ENCODE measurements at regions not wholly inside any gene's neighbourhood (a gene's known extent, or its start where the extent isn't known, plus 50 kb on each side); places are given as distances from the start of the nearest gene placed in this dataset.

GRCh38 chr13:33466262-33466661 lies 180.7 kb upstream of the STARD13 start:
- DNase-seq (ENCODE audit: low spot score): no peak

GRCh38 chr13:33467556-33467955 lies 182.0 kb upstream of the STARD13 start:
- no peak for DNase-seq (ENCODE audit: low spot score)

DNA sequence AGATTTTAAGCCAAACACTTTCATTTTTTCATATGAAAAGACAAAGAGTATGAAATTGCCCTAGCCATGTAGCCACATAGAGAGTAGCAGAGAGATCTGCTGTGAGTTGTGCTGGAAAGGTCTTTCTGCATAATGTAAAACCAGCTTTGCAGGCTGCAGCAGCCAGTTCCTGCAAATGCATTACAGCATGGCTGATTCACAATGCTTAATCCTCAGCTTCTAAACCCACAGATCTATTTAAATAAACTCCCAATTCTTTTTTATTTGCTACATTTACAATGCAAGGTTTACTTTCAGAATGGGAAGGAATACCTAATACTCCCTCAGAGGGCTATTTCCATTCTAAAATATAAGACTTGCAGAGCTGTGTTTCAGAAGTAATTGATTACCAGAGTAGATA lies 185.6 kb upstream of the STARD13 start:
- no peak for DNase-seq (ENCODE audit: low spot score)

DNA sequence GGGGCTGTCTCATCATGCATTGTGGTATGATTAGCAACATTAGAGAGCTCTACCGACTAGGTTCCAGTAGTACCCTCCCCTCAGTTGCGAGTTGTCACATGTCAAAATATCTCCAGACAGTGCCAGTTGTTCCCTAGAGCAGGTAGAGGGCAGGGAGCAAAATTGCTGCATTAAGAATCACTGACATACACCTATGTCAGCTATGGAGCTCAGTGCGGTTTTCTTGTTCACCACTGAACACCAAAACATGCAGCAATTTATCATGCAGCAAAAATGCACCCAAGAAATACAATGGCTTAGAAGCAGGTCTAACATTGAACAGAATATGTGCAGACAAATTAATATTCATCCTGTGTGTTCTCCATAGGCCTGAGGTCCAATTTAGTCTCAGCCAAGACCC lies 186.9 kb upstream of the STARD13 start:
- no peak for DNase-seq (ENCODE audit: low spot score)

DNA sequence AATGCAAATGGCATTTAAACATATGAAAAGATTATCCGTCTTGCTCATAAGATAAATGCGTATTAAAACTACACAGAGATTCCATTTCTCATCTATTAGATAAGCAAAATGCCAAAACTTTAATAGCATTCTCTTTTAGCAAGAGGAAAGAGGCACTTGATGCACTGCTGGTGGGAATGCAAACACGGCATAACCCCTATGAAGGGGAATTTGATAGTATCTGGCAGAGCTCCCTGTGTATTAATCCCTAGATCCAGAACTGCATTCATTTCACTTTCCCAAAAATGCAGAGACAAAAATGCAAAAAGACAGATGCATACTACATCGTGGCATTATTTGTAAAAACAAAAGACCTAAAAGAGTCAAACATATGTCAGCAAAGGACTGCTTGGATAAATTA lies 193.6 kb upstream of the STARD13 start:
- DNase-seq (ENCODE audit: low spot score): no peak

GRCh38 chr13:33480561-33480960 lies 195.0 kb upstream of the STARD13 start:
- DNase-seq (ENCODE audit: low spot score): no peak

DNA sequence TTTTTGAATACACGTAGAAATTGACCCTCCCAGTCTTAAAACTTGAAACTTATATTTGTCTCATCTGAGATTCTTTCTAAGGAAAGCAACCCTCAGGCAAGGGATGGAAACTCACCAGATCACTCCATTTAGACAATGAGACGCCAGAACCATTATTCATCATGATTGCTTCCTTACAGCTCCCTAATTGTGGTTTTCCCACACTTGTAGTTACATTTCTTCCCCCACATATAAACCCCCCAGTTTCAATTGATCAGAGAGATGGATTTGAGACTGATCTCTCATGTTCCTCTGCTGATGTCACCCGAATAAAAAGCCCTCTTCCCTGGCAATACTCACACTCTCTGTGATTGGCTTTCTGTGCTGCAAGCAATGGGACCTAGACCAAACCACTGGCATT lies 197.9 kb upstream of the STARD13 start:
- no peak for DNase-seq (ENCODE audit: low spot score)

GRCh38 chr13:33485247-33485646 lies 199.7 kb upstream of the STARD13 start:
- DNase-seq (ENCODE audit: low spot score): no peak

- DNase-seq (ENCODE audit: low spot score): no peak
These were observed 202.2 kb upstream of the STARD13 start for GRCh38 chr13:33487575-33488243.

DNA sequence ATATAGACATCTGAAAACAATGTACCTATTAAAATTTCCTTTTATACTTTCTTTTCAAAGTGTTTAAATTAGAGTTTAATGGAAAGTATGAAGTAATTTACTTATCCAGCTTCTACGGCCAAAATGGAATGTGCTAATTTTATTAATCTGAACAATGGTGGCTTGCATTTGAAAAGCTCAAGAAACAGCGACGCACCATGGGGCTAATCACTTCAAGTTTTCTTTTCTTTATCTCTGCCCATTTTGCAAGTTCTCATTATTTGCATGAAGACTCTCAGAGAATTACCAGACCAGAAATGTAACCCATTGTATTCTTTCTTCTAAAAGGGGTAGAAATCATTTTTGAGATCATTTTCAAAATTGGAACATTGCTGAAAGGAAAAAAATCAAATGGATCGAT lies 204.0 kb upstream of the STARD13 start:
- no peak for DNase-seq (ENCODE audit: low spot score)

GRCh38 chr13:33490461-33491327 lies 205.1 kb upstream of the STARD13 start:
- no peak for DNase-seq (ENCODE audit: low spot score)

GRCh38 chr13:33493672-33494365 lies 208.3 kb upstream of the STARD13 start:
- no peak for DNase-seq (ENCODE audit: low spot score)

DNA sequence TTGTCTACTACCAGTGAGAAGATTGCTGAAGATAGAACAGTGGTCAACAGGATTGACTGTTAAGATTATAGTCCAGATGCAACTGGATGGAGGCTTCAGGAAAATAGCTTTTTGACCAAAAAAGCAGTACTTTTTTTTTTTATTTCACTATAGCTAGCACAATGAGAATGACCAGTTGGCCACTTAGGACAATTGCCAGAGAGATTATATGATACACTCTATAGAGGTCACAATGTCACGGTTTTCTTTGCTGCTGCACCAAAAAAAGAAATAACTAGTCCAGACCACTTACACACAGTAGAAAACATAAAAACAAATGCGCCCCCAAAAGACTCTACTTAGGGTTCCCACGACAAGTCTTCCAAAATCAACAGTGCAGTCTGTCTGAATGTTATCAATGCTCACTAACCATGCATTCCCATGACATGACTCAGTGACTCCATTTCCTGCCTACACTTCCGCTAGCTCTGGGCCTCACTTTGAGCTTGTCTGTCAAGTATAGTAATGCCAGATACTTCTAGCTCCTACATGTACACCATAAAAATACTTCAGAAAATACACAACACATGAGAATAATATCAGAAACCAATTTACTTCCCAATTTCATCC lies 209.1 kb upstream of the STARD13 start:
- DNase-seq (ENCODE audit: low spot score): no peak

DNA sequence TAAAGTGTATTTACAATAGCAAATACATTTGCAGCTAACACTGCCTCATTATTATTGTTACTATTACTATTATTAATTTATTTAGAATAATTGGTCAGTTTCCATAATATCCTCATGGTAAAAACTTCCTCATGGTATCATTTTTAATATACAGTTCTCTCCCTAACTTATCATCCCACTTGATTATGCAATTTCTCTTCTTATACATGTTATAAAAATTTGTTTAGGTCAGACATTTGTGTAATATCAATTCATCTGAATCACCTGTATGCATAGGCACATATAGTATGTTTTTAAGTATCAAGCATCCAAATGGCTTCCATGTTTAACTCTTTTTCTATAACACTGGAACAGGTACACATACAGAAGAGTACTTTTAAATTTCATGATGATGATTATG lies 210.8 kb upstream of the STARD13 start:
- DNase-seq (ENCODE audit: low spot score): no peak

- no peak for DNase-seq (ENCODE audit: low spot score)
These were observed 211.7 kb upstream of the STARD13 start for GRCh38 chr13:33497146-33497845.

DNA sequence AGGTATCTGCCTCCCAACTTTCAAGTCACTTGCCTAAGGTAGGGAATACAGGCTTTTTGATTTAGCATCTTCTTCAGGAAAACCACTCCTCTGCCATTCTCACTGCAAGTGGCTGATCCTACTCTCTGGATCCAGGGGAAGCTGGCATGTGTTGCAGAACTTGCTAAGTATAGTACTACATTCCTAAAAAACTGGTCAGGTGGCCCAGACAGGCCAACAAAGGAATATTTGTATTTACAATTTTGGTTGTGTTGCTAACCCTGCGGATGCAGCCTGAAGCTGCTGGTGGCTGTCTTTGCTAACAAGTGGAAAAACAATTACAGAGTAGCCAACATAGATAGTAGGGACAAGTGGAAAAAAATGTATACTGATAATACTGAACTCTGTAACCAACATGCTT lies 222.5 kb upstream of the STARD13 start:
- DNase-seq (ENCODE audit: low spot score): no peak

DNA sequence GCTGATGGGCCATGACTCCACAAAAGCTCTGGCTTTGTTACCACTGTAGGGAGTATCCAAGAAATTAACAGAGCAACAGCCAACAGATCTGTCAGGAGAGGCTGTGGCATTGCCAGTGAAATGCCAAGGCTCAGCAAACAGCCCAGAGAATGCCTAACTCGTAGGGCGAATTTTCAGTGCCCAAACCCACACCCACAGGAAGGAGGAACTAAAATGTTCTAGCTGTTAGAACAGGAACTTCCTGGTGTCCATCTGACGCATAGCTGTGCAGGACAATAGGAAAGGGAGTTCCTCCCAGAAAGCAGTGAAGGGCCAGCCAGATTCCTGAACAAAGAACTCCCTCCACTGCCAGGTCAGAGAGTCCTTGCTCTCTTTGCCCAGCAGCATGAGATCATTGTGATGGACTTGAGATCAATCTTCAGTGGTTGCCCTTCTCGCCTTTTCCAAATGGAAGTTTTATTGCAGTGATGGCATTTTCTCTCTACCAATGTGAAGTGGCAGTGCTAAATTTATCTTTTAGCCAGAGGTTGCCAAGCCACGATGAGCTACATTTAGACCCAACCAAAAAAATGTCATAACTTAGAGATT lies 224.2 kb upstream of the STARD13 start:
- peak; percentile 48 for DNase-seq (ENCODE audit: low spot score)

DNA sequence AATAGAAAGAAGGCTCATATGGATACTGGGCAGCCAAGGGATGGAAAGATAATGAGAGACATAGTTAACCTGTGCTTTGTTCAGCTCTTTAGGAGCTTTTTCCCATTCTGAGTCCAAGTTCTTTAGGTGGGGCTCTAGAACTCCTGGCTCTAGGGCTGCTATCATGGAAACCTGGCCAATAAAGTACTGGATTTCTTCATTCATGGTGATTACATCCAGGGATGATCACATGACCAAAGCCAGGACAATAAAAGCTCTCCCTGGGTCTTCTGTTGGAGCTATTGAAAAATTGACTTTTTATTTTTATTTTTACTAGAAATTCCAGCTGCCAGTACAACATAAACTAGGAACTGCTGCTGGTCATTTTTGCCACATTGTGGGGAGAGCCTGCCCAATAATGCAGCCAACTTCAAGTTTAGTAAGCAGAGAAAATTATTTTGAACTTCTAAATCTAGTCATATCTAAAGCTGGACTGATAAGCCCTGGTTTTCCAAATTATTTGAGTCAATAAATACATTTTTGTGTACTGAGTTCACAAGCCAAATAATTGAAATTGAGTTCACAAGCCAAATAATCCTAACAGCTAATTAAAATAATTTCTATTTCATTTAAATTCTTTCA lies 224.9 kb upstream of the STARD13 start:
- no peak for DNase-seq (ENCODE audit: low spot score)

DNA sequence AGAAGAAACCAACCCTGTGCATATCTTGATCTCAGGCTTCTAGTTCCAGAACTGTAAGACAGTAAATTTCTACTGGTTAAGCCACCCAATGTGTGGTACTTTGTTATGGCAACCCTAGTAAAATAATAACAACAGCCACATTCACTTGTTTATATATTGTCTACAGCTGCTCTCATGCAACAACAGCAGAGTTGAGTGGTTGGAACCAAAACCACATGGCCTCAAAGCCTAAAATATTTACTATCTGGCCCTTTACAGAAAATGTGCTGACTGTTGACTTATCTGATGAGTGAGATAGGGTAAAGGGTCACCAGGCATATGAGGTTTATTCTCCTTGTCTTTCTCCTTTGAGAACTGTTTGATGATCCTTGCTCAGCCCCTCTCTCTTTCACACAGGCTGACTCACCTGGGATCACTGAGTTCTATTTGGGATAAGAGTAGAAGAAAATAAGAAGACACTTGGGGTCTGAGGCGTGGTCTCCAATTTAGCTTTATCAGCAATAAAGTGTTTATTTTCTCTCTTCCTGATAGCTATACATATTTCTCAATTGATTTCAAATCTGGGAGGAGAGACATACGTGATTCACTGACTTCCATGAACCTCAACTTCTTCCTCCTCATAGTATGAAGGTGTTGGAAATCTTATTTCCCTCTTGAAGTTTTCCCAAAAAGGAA lies 227.5 kb upstream of the STARD13 start:
- no peak for DNase-seq (ENCODE audit: low spot score)

DNA sequence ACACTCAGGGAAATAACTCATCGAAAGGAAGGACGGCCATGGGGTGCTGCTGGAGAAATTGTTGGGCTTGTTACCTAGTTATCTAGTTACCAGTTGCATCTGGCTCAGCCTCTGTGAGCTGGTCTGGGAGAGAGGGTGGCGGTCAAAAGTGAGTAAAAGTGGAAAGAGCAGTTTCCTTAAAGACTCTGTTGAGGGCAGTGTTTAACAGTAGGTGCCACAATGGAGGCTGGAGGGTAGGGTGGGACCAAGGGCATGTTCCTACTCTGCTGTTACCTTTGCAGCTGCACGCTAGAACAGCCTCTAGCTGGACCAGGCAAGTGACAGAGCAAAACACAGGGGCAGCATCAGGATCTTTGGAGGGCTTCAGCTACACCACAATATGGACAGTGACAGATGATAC lies 228.8 kb upstream of the STARD13 start:
- DNase-seq (ENCODE audit: low spot score): no peak

All from ureter (tissue), 1 donor.